ENCODE measurements at regions not wholly inside any gene's neighbourhood (a gene's known extent, or its start where the extent isn't known, plus 50 kb on each side); places are given as distances from the start of the nearest gene placed in this dataset.

DNA sequence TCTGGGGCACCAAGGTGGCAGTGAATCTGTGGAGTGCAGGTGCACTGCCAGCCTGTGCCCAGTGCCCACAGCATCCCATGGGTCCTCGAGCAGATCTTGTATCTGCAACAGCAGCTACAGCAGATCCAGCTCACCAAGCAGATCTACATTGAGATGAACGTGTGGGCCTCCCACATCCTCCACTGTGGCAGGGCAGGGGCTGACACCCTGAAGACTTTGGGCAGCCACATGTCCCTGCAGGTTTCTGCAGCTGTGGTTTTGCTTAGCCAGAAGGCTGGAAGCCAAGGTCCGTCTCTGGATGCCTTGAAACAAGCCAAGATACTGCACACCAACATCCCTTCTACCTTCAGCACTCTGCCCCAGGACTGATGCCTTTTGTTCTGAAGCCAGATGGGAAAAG lies 338.8 kb upstream of the OR4E1 start:
- TF ChIP-seq, protein P1, sequence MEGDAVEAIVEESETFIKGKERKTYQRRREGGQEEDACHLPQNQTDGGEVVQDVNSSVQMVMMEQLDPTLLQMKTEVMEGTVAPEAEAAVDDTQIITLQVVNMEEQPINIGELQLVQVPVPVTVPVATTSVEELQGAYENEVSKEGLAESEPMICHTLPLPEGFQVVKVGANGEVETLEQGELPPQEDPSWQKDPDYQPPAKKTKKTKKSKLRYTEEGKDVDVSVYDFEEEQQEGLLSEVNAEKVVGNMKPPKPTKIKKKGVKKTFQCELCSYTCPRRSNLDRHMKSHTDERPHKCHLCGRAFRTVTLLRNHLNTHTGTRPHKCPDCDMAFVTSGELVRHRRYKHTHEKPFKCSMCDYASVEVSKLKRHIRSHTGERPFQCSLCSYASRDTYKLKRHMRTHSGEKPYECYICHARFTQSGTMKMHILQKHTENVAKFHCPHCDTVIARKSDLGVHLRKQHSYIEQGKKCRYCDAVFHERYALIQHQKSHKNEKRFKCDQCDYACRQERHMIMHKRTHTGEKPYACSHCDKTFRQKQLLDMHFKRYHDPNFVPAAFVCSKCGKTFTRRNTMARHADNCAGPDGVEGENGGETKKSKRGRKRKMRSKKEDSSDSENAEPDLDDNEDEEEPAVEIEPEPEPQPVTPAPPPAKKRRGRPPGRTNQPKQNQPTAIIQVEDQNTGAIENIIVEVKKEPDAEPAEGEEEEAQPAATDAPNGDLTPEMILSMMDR (IDR thresholded peaks at IDR 0.05): no peak
- H3K4me3 ChIP-seq: no peak overlapping the region
- no peak for DNase-seq (ENCODE audit: low spot score)
- no peak overlapping the region for H3K27ac ChIP-seq

- no peak for DNase-seq (ENCODE audit: low spot score)
- TF ChIP-seq, protein P1 (IDR thresholded peaks at IDR 0.05): no peak
- no peak overlapping the region for H3K4me3 ChIP-seq
- H3K27ac ChIP-seq: no peak overlapping the region
These were observed 337.6 kb upstream of the OR4E1 start for GRCh38 chr14:22011253-22011642.

DNA sequence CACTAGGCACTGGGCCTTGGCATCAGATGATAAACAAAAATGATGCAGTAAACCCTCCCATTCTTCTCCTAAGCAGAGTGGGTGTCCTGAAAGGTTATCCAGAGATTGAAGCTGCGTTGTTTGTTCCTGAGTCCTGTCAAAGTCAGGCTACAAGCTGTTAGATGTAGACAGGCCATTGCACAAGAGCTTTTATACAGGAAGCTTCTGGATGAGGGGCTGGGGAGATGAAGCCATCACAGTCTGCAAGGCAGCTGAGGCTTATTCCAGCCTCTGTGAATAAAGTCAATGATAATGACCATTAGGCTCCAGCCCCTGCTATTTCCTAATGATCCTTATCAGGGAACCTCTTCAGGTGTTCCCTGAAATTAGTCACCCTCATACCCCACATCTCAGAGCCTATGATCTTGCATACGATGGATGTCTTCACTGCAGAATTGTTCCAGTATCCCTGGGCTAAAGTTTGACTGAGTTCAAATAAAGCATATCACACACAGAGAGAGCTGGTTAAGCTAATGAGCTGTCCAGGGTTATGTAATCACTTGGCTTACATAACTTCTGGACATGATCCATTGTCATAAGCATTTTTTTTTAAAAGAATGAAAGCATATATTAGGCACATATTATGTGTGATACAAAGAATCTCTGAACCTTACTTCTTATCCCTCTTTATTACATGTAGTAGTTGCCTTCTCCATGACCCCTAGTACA lies 337.1 kb upstream of the OR4E1 start:
- Histone ChIP-seq H3K4me3 (no peak overlapping the region), H3K27ac (peak overlapping the region in 1 of 2 donors; percentile 22)
- no peak for DNase-seq (ENCODE audit: low spot score)
- TF ChIP-seq, protein P1 (IDR thresholded peaks at IDR 0.05): no peak

- DNase-seq (ENCODE audit: low spot score): no peak
- no peak overlapping the region for H3K27ac ChIP-seq
- H3K4me3 ChIP-seq: no peak overlapping the region
- TF ChIP-seq, protein P1 (IDR thresholded peaks at IDR 0.05): no peak
These were observed 335.1 kb upstream of the OR4E1 start for GRCh38 chr14:22008766-22009165.

DNA sequence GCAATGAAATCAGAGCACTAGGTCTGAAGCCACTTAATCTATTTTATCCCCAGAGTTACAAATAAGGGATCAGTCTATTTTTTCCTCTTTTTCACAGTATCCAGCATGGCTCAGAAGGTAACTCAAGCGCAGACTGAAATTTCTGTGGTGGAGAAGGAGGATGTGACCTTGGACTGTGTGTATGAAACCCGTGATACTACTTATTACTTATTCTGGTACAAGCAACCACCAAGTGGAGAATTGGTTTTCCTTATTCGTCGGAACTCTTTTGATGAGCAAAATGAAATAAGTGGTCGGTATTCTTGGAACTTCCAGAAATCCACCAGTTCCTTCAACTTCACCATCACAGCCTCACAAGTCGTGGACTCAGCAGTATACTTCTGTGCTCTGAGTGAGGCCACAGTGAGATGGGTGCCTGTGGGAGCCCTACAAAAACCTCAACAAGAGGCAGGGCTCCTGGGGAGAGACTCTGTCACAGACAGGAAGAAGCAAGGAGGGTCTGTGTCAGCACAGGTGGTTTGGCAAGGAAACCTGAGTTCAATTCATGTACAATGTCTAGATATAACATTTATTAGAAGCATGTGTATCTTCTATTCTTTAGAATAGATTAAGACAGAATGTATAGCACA lies 334.3 kb upstream of the OR4E1 start:
- DNase-seq (ENCODE audit: low spot score): no peak
- no peak overlapping the region for H3K27ac ChIP-seq
- H3K4me3 ChIP-seq: no peak overlapping the region
- TF ChIP-seq, protein P1 (IDR thresholded peaks at IDR 0.05): no peak

DNA sequence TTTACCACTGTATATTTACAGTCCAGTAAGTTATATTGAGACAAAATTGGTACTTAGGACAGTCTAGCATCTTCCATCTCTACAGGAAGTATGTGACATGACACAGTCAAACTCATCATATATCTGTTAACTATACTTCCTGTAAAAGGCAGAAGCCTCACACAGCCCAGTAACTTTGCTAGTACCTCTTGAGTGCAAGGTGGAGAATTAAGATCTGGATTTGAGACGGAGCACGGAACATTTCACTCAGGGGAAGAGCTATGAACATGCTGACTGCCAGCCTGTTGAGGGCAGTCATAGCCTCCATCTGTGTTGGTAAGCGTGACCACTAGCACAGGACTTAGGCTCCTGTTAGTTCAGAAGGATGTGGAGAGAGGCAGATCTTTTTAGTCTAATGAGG lies 333.7 kb upstream of the OR4E1 start:
- TF ChIP-seq, protein P1 (IDR thresholded peaks at IDR 0.05): no peak
- DNase-seq (ENCODE audit: low spot score): no peak
- no peak overlapping the region for H3K4me3 ChIP-seq
- H3K27ac ChIP-seq: no peak overlapping the region

DNA sequence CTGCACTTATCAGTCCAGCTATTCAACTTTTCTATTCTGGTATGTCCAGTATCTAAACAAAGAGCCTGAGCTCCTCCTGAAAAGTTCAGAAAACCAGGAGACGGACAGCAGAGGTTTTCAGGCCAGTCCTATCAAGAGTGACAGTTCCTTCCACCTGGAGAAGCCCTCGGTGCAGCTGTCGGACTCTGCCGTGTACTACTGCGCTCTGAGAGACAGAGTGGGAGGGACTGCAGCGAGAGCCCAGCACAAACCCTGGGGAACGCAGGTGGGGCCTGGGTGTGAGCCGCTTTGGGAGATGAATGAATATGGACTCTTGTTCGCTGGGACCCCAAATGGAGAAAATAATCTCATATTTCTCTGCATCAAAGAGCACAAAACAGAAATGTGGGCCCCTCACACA lies 329.8 kb upstream of the OR4E1 start:
- Histone ChIP-seq H3K27ac (no peak overlapping the region), H3K4me3 (no peak overlapping the region)
- no peak for DNase-seq (ENCODE audit: low spot score)
- TF ChIP-seq, protein P1 (IDR thresholded peaks at IDR 0.05): no peak
